ENCODE measurements at regions not wholly inside any gene's neighbourhood (a gene's known extent, or its start where the extent isn't known, plus 50 kb on each side); places are given as distances from the start of the nearest gene placed in this dataset.

- no peaks in the 10 kb centered on the region for H3K27me3 ChIP-seq
- no peaks in the 10 kb centered on the region for H3K36me3 ChIP-seq (replicated peaks in 1 of 2)
- H3K4me3 ChIP-seq = no peak overlapping the region
- H3K4me1 ChIP-seq (replicated peaks in 1 of 2) = no peaks in the 10 kb centered on the region
- no peak for DNase-seq
- TF ChIP-seq, protein P1, sequence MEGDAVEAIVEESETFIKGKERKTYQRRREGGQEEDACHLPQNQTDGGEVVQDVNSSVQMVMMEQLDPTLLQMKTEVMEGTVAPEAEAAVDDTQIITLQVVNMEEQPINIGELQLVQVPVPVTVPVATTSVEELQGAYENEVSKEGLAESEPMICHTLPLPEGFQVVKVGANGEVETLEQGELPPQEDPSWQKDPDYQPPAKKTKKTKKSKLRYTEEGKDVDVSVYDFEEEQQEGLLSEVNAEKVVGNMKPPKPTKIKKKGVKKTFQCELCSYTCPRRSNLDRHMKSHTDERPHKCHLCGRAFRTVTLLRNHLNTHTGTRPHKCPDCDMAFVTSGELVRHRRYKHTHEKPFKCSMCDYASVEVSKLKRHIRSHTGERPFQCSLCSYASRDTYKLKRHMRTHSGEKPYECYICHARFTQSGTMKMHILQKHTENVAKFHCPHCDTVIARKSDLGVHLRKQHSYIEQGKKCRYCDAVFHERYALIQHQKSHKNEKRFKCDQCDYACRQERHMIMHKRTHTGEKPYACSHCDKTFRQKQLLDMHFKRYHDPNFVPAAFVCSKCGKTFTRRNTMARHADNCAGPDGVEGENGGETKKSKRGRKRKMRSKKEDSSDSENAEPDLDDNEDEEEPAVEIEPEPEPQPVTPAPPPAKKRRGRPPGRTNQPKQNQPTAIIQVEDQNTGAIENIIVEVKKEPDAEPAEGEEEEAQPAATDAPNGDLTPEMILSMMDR (IDR thresholded peaks at IDR 0.05) = no peak
- TF ChIP-seq POLR2A (IDR thresholded peaks at IDR 0.05) = no peak
- H3K9me3 ChIP-seq (replicated peaks in 1 of 3) = no peaks in the 10 kb centered on the region
- no peak overlapping the region for H3K27ac ChIP-seq
- WGBS, 4 donors = 63 to 77% (median 73%) methylated on average over 1 of the region's 1 CpG
- intact Hi-C loops (cut with DNase I) = no loop called here
These were observed 369.5 kb upstream of the SMIM21 start for GRCh38 chr18:75797046-75797445.

GRCh38 chr18:75790796-75791195 is 363.3 kb upstream of the SMIM21 start:
- H3K4me3 ChIP-seq = no peak overlapping the region
- 74 to 79% (median 75%) methylated on average over 2 of the region's 2 CpGs for whole genome bisulfite sequencing, 4 donors
- no peaks in the 10 kb centered on the region for H3K36me3 ChIP-seq (replicated peaks in 1 of 2)
- intact Hi-C loops (cut with DNase I) = no loop called here
- H3K4me1 ChIP-seq (replicated peaks in 1 of 2) = no peaks in the 10 kb centered on the region
- DNase-seq = no peak
- H3K27me3 ChIP-seq = no peaks in the 10 kb centered on the region
- H3K9me3 ChIP-seq (replicated peaks in 1 of 3) = no peaks in the 10 kb centered on the region
- H3K27ac ChIP-seq = no peak overlapping the region
- TF ChIP-seq, protein P1 (IDR thresholded peaks at IDR 0.05) = no peak
- TF ChIP-seq POLR2A (IDR thresholded peaks at IDR 0.05) = no peak

DNA sequence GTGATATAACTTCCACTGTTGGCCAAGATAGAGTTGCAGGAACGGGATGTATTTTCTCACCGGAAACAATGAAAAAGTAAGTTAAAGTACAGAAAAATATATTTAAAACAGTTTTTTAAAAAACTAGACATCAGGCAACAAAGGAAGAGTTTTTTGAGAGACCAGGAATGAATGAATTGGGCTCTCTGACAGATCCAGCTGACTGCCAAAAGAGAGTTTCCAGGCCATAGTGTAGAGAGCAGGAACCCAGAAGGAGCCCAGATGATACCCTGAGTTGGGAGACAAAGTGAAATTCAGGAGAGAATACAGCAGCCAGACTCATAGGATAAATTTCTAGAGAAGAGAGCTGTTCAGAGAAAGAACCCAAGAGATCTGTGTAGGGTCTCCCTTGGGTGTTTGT is 362.6 kb upstream of the SMIM21 start:
- TF ChIP-seq POLR2A (IDR thresholded peaks at IDR 0.05) = no peak
- Histone ChIP-seq H3K4me1 (replicated peaks in 1 of 2) (no peaks in the 10 kb centered on the region), H3K27me3 (no peaks in the 10 kb centered on the region), H3K36me3 (replicated peaks in 1 of 2) (no peaks in the 10 kb centered on the region), H3K9me3 (replicated peaks in 1 of 3) (no peaks in the 10 kb centered on the region), H3K4me3 (no peak overlapping the region), H3K27ac (no peak overlapping the region)
- DNase-seq = no peak
- intact Hi-C loops (cut with DNase I) = no loop called here
- 72 to 85% (median 79%) methylated on average over 2 of the region's 2 CpGs for WGBS, 4 donors

DNA sequence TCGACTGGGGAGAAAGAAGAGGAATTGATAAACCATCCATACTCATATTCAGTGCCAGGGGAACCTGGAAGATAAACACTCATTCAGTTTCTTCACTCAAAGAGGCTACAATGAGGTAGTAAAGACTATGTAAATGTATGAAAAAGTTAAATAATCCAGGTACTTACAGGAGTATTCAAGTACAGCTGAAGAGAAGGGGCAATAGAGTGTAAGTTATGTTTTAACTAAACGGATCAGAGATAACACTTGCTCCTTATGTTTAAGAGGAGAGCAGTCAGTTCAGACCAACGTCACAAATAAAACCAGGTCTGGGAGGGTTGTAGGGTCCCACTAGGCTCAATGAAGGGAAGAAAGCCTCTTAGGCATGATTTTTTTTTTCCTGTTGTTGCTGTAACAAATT is 358.3 kb upstream of the SMIM21 start:
- TF ChIP-seq, protein P1 (IDR thresholded peaks at IDR 0.05) = no peak
- TF ChIP-seq POLR2A (IDR thresholded peaks at IDR 0.05) = no peak
- H3K4me1 ChIP-seq (replicated peaks in 1 of 2) = no peaks in the 10 kb centered on the region
- no peak overlapping the region for H3K4me3 ChIP-seq
- no peaks in the 10 kb centered on the region for H3K36me3 ChIP-seq (replicated peaks in 1 of 2)
- H3K27me3 ChIP-seq = no peaks in the 10 kb centered on the region
- no peaks in the 10 kb centered on the region for H3K9me3 ChIP-seq (replicated peaks in 1 of 3)
- intact Hi-C loops (cut with DNase I) = no loop called here
- 63 to 73% (median 65%) methylated on average over 3 of the region's 3 CpGs for WGBS, 4 donors
- no peak overlapping the region for H3K27ac ChIP-seq
- no peak for DNase-seq

GRCh38 chr18:75785206-75785605 is 357.7 kb upstream of the SMIM21 start:
- DNase-seq = no peak
- no peak overlapping the region for H3K27ac ChIP-seq
- intact Hi-C loops (cut with DNase I) = no loop called here
- no peak overlapping the region for H3K4me3 ChIP-seq
- TF ChIP-seq POLR2A (IDR thresholded peaks at IDR 0.05) = no peak
- TF ChIP-seq, protein P1 (IDR thresholded peaks at IDR 0.05) = no peak
- 74 to 83% (median 78%) methylated on average over 2 of the region's 2 CpGs for WGBS, 4 donors
- no peaks in the 10 kb centered on the region for H3K9me3 ChIP-seq (replicated peaks in 1 of 3)
- no peaks in the 10 kb centered on the region for H3K4me1 ChIP-seq (replicated peaks in 1 of 2)
- no peaks in the 10 kb centered on the region for H3K36me3 ChIP-seq (replicated peaks in 1 of 2)
- no peaks in the 10 kb centered on the region for H3K27me3 ChIP-seq

Measured in adrenal gland (tissue), 9 donors.